RWPE2 (cell line): ENCODE measurements at regions not wholly inside any gene's neighbourhood (a gene's known extent, or its start where the extent isn't known, plus 50 kb on each side); places are given as distances from the start of the nearest gene placed in this dataset.
A peak's percentile ranks its signal among the peaks of the same experiment; 100 is the strongest.

ENCODE experiments used
- ATAC-seq: fragments of 200-7000 bp; cut with Tn5 transposase; 3 replicates; pipeline ENCODE4 v1.9.1; 2021; ENCODE audit warnings: low read depth
- DNase-seq: peaks from one replicate; pipeline ENCODE4 v3.0.0-alpha.2; 2020; ENCODE audit warnings: low spot score
- H3K27ac ChIP-seq: fragments of 450-650 bp; 2 replicates; pipeline ENCODE4 v1.5.1; 2017; ENCODE audit warnings: mild to moderate bottlenecking; ENCODE audit not compliant: poor library complexity, severe bottlenecking
- H3K27me3 ChIP-seq: fragments of 250-450 bp; sonication (Bioruptor Pico); 2 replicates; pipeline ENCODE4 v1.5.1; 2021; ENCODE audit warnings: mild to moderate bottlenecking, moderate library complexity; ENCODE audit not compliant: insufficient read depth, poor library complexity, severe bottlenecking
- H3K36me3 ChIP-seq: fragments of 250-450 bp; sonication (Bioruptor Pico); 2 replicates; pipeline ENCODE4 v1.5.1; 2020; ENCODE audit warnings: low read depth, mild to moderate bottlenecking, moderate library complexity
- H3K4me1 ChIP-seq: fragments of 250-450 bp; sonication (Bioruptor Pico); 2 replicates; pipeline ENCODE4 v1.5.1; 2021; ENCODE audit warnings: mild to moderate bottlenecking, moderate library complexity; ENCODE audit not compliant: insufficient read depth, poor library complexity, severe bottlenecking
- H3K4me3 ChIP-seq: fragments of 250-450 bp; sonication (Bioruptor Pico); 2 replicates; pipeline ENCODE4 v1.5.1; 2021; ENCODE audit warnings: mild to moderate bottlenecking, moderate library complexity; ENCODE audit not compliant: severe bottlenecking
- H3K9me3 ChIP-seq: fragments of 250-450 bp; sonication (Bioruptor Pico); 2 replicates; pipeline ENCODE4 v1.5.1; 2021; ENCODE audit warnings: mild to moderate bottlenecking, moderate library complexity; ENCODE audit not compliant: severe bottlenecking
- TF ChIP-seq, protein P1 (sequence below): fragments of 450-650 bp; IDR thresholded peaks from one replicate; pipeline ENCODE4 v1.5.1; 2017; ENCODE audit warnings: mild to moderate bottlenecking, moderate library complexity; ENCODE audit not compliant: poor library complexity, severe bottlenecking

DNA sequence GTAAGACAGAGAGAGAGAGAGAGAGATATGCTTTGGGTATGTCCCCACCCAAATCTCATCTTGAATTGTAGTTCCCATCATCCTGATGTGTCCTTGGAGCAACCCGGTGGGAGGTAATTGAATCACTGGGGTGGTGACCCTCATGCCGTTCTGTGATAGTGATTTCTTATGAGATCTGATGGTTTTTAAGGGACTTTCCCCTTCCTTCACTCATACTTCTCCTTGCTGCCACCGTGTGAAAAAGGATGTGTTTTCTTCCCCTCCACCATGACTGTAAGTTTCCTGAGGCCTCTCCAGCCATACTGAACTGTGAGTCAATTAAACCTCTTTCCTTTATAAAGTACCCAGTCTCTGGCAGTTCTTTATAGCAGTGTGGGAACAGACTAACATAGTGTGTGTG, 60.3 kb downstream of the EOMES start:
- Histone ChIP-seq H3K4me3 (no peak overlapping the region), H3K36me3 (no peaks in the 10 kb centered on the region), H3K4me1 (peaks cover 13% of the 10 kb centered on the region), H3K9me3 (no peaks in the 10 kb centered on the region), H3K27ac (no peak overlapping the region), H3K27me3 (no peaks in the 10 kb centered on the region)
- no peak for ATAC-seq
- no peak for DNase-seq
- TF ChIP-seq, protein P1, sequence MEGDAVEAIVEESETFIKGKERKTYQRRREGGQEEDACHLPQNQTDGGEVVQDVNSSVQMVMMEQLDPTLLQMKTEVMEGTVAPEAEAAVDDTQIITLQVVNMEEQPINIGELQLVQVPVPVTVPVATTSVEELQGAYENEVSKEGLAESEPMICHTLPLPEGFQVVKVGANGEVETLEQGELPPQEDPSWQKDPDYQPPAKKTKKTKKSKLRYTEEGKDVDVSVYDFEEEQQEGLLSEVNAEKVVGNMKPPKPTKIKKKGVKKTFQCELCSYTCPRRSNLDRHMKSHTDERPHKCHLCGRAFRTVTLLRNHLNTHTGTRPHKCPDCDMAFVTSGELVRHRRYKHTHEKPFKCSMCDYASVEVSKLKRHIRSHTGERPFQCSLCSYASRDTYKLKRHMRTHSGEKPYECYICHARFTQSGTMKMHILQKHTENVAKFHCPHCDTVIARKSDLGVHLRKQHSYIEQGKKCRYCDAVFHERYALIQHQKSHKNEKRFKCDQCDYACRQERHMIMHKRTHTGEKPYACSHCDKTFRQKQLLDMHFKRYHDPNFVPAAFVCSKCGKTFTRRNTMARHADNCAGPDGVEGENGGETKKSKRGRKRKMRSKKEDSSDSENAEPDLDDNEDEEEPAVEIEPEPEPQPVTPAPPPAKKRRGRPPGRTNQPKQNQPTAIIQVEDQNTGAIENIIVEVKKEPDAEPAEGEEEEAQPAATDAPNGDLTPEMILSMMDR: no peak

DNA sequence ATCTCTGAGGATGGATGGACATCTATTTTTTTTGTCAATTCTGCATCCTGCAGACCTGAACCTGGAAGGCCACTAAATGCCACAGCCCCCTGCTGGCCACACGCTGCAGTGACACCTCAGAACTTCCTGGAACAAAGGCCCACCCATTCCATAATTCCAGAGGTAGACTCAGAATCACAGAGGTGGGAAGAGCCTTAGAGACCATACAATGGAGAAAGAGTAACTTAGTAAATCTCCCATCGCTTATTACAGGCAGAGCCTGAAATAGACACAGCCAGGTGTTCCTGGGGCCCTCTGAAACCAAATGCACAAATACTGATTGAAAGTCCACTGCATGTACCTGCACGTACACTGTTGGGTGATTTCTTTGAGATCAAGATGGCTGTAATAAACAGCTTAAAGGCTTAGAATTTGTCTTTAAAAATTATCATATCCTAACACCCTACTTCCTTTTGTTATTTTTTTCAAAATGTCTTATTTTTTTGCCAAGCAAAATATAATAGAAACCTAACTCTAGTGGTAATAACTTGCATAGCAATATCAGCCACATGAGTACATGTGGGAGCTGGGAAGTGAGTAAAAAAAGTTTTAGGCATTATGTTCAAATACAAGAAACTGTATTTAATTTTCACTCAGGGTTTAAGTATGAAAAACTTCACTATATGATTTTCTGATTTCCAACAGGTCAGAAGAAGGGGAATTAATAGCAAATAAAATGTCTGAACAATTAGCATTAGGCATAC, 62.7 kb downstream of the EOMES start:
- Histone ChIP-seq H3K36me3 (no peaks in the 10 kb centered on the region), H3K4me3 (no peak overlapping the region), H3K4me1 (peaks cover 14% of the 10 kb centered on the region), H3K27me3 (no peaks in the 10 kb centered on the region), H3K27ac (no peak overlapping the region), H3K9me3 (no peaks in the 10 kb centered on the region)
- DNase-seq (no peak), ATAC-seq (peak; percentile 51; the same call in 2 of the 3 replicates)
- TF ChIP-seq, protein P1: peak; percentile 78

DNA sequence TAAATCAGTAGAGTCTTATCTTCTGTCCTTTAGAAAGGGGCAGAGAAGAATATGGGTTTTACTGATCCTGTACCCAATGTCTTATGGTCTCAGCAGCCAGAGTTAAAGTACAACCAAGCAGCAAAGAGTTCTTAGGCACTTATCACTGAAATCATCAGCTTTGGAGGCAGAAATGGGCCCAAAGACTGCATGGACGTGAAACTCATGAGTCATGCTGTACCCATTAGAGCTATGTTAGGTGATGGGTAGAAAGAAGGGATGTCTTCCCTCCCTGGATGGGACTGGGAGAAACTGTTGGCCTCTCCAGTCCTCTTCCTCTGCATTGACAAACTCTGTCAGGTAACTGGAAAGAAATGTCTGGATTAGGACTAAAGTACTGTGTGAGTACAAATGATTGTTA, 63.4 kb downstream of the EOMES start:
- TF ChIP-seq, protein P1: no peak
- no peak overlapping the region for H3K27ac ChIP-seq
- no peak for ATAC-seq

DNA sequence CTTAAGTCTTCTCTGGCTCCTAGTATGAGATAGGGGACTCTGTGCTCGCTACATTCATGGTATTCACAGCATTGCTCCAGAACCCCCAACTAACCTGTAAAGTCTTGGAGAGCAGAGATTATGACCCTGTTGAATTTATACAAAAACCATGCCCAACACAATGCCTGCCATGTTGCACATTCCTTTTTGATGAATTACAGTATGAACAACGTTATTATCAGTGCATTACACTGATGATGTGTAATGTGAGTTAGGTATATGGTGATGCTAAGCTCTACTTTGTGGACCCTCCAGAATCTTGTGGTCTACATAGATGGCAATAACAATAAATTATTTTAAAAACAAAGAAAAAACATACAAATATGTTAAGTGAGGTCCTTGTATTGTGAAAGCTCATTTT, 64.3 kb downstream of the EOMES start:
- Histone ChIP-seq H3K36me3 (no peaks in the 10 kb centered on the region), H3K9me3 (no peaks in the 10 kb centered on the region), H3K27me3 (no peaks in the 10 kb centered on the region), H3K4me1 (peaks cover 14% of the 10 kb centered on the region), H3K27ac (peak overlapping the region; percentile 40), H3K4me3 (no peak overlapping the region)
- ATAC-seq (peak; percentile 48; the same call in 2 of the 3 replicates), DNase-seq (no peak)
- TF ChIP-seq, protein P1: no peak

More for the DNA sequence above, 63.4 kb downstream of the EOMES start:
- Histone ChIP-seq H3K4me1 (peaks cover 14% of the 10 kb centered on the region), H3K9me3 (no peaks in the 10 kb centered on the region), H3K27me3 (no peaks in the 10 kb centered on the region), H3K4me3 (no peak overlapping the region), H3K36me3 (no peaks in the 10 kb centered on the region)
- no peak for DNase-seq

DNA sequence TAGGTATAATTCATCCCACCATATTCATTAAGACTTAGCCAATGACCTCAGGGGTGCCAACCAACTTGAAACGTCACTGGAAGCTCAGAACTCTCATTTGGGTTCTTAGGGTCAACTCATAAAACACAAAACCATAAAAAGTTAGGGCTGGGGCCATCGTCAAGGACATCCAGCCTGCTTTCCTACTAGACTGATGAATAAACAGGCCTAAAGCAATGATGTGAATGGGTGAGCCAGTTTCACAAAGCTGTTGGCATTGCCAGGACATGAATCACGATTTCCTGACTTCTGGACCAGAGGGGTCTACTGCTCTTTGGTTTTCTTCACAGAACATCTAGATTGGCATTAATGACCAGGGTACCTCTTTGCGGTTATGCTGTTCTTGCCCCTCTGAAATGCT, 64.7 kb downstream of the EOMES start:
- TF ChIP-seq, protein P1: no peak
- ATAC-seq (peak; percentile 75), DNase-seq (no peak)
- Histone ChIP-seq H3K4me1 (peaks cover 14% of the 10 kb centered on the region), H3K9me3 (no peaks in the 10 kb centered on the region), H3K27me3 (no peaks in the 10 kb centered on the region), H3K27ac (peak overlapping the region; percentile 40), H3K4me3 (no peak overlapping the region), H3K36me3 (no peaks in the 10 kb centered on the region)
